Breast epithelium (tissue), 4 donors: ENCODE measurements at regions not wholly inside any gene's neighbourhood (a gene's known extent, or its start where the extent isn't known, plus 50 kb on each side); places are given as distances from the start of the nearest gene placed in this dataset.

Experiments
- DNase-seq, 2 donors: peaks; one replicate each; pipeline ENCODE4 v3.0.0-alpha.2; 2019; ENCODE audit warnings: low spot score in 2 of 2
- H3K27ac ChIP-seq, 2 donors: fragments of 200-600 bp; sonication (generic) in 1 of 2; one replicate each; pipeline ENCODE4 v1.5.1; 2016 to 2019; ENCODE audit warnings: mild to moderate bottlenecking in 1 of 2
- H3K27me3 ChIP-seq, 2 donors: fragments of 200-600 bp; sonication (generic) in 1 of 2; one replicate each; pipeline versions ENCODE4 v1.5.1 to v1.6.0; 2017 to 2019; ENCODE audit warnings: control low read depth in 1 of 2, mild to moderate bottlenecking in 1 of 2
- H3K36me3 ChIP-seq: fragments of 200-600 bp; one replicate; pipeline ENCODE4 v1.5.1; 2019
- H3K4me1 ChIP-seq, 2 donors: fragments of 200-600 bp; sonication (generic); one replicate each; pipeline ENCODE4 v1.5.1; 2016 to 2019; ENCODE audit warnings: control low read depth in 1 of 2
- H3K4me3 ChIP-seq, 3 donors: fragments of 200-600 bp; sonication (generic); 1 replicate in 2 of 3; 2 replicates in 1 of 3; pipeline ENCODE4 v1.5.1; 2016 to 2019; ENCODE audit warnings: mild to moderate bottlenecking in 3 of 3, moderate library complexity in 2 of 3
- H3K9me3 ChIP-seq, 2 donors: fragments of 200-600 bp; sonication (generic) in 1 of 2; one replicate each; pipeline ENCODE4 v1.5.1; 2016 to 2019; ENCODE audit warnings: control low read depth in 1 of 2
- POLR2A ChIP-seq: fragments of 450-650 bp; IDR thresholded peaks from one replicate; pipeline ENCODE4 v1.6.1; 2016; ENCODE audit warnings: antibody characterized with exemption, mild to moderate bottlenecking, moderate library complexity
- POLR2AphosphoS5 ChIP-seq, 3 donors: sonication (generic); formaldehyde crosslinking; IDR thresholded peaks; one replicate each; pipeline ENCODE4 v1.6.1; 2017; ENCODE audit warnings: antibody characterized with exemption in 3 of 3
- intact Hi-C: fragments of 100-400 bp; cut with DNase I; formaldehyde crosslinking; loops from one replicate; pipeline ENCODE4 v1.15.1; 2023; ENCODE audit warnings: low total_unique reads
- TF ChIP-seq, protein P1 (sequence below), 3 donors: fragments of 450-650 bp; IDR thresholded peaks; one replicate each; pipeline ENCODE4 v1.5.1; 2016 to 2017; ENCODE audit warnings: antibody characterized with exemption in 3 of 3, mild to moderate bottlenecking in 3 of 3, moderate library complexity in 3 of 3

DNA sequence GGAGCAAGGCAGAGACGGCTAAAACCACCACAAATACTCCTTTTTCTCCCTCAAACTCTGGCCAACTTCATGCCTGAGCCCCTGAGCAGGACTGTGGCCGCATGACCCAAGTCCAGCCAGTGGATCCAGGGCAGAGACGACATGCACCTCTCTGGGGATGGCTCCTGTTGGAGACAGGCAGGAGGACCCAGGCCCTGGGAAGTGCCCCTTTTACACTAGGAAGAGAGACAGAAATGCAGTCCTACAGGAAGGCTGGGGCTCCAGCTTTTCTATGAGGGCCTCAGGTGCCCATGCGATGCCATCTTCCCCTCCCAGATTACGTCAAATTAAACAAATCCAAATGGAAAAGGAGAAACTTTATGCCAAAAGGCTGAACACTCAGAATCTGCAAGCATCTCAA, 498.0 kb downstream of the BRD1 start:
- TF ChIP-seq POLR2AphosphoS5 (IDR thresholded peaks at IDR 0.05) (no peak), POLR2A (no peak)
- TF ChIP-seq, protein P1, sequence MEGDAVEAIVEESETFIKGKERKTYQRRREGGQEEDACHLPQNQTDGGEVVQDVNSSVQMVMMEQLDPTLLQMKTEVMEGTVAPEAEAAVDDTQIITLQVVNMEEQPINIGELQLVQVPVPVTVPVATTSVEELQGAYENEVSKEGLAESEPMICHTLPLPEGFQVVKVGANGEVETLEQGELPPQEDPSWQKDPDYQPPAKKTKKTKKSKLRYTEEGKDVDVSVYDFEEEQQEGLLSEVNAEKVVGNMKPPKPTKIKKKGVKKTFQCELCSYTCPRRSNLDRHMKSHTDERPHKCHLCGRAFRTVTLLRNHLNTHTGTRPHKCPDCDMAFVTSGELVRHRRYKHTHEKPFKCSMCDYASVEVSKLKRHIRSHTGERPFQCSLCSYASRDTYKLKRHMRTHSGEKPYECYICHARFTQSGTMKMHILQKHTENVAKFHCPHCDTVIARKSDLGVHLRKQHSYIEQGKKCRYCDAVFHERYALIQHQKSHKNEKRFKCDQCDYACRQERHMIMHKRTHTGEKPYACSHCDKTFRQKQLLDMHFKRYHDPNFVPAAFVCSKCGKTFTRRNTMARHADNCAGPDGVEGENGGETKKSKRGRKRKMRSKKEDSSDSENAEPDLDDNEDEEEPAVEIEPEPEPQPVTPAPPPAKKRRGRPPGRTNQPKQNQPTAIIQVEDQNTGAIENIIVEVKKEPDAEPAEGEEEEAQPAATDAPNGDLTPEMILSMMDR (IDR thresholded peaks at IDR 0.05), result no peak
- peak; percentile 8 to 25 for DNase-seq
- Histone ChIP-seq H3K4me3 (no peak overlapping the region), H3K4me1 (no peaks in the 10 kb centered on the region), H3K36me3 (no peaks in the 10 kb centered on the region), H3K27me3 (peaks cover 0 to 53% of the 10 kb centered on the region in 2 donors), H3K27ac (no peak overlapping the region), H3K9me3 (peaks cover 22 to 24% of the 10 kb centered on the region in 2 donors)
- intact Hi-C loops, result loop anchor here (5.0 to 10.0 kb wide), 2 partner anchors 887 to 1135 kb away; no protein-coding TSS in a partner anchor

DNA sequence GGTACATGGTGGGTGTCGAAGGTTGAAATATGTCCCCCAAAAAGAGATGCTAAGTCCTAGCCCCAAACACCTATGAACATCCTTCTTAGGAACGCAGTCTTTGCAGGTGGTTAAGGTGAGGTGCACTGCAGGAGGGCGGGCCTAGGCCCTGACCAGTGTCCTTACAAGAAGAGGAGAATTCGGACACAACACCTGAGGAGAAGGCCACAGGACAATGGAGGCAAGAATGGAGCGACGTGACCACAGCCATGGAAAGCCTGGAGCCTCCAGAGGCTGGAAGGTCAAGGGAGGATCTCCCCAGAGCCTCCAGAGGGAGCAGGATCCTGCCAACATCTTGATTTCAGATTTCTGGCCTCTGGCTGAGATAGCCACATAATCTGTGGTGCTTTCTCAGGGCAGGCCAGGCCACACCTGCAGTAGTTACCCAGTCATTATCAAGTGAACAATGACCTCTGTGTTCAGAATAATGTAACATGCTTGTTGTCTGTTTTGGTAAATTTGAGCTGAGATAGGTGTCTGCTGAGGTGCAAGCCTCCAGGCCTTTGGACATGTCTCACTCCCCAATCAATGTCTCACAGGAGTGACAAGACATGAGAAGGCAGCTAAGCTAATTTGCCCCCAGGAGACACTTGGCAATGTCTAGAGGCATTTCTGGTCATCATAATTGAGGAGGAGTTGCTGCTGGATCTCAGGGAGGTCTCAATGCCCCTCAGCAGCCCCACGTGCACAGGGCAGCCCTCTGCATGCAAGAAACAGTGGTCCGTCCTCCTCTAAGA, 498.9 kb downstream of the BRD1 start:
- TF ChIP-seq POLR2AphosphoS5 (IDR thresholded peaks at IDR 0.05) (no peak), POLR2A (no peak)
- TF ChIP-seq, protein P1 (IDR thresholded peaks at IDR 0.05), result no peak
- no peak overlapping the region for H3K27ac ChIP-seq
- peaks cover 0 to 53% of the 10 kb centered on the region in 2 donors for H3K27me3 ChIP-seq
- no peaks in the 10 kb centered on the region for H3K4me1 ChIP-seq
- peaks cover 22 to 24% of the 10 kb centered on the region in 2 donors for H3K9me3 ChIP-seq
- no peaks in the 10 kb centered on the region for H3K36me3 ChIP-seq
- intact Hi-C loops, result loop anchor here (5.0 kb wide), 1 partner anchor 887 kb away; no protein-coding TSS in a partner anchor
- peak in 1 of 2 donors; percentile 7 for DNase-seq
- H3K4me3 ChIP-seq, result no peak overlapping the region

DNA sequence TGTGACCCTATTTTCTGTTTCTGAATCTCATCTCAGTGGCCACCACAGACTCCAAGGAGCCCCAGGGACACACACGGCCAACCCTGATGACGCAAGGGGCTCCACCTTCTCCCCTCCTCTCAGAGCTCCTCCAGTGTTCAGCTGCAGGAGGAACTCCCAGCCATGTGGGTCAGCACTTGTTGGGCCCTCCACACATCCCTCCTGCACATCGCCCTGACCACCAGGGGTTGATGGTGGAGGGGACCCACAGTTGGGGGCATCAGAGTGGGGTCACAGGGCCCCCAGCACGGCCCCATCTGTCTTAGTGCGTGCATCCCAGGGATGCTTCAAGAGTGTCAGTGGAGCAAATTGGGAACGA, 499.6 kb downstream of the BRD1 start:
- intact Hi-C loops, result loop anchor here (5.0 kb wide), 1 partner anchor 886 kb away; no protein-coding TSS in a partner anchor
- no peaks in the 10 kb centered on the region for H3K36me3 ChIP-seq
- H3K4me1 ChIP-seq, result no peaks in the 10 kb centered on the region
- no peak overlapping the region for H3K27ac ChIP-seq
- peaks cover 22 to 24% of the 10 kb centered on the region in 2 donors for H3K9me3 ChIP-seq
- no peak for TF ChIP-seq POLR2AphosphoS5 (IDR thresholded peaks at IDR 0.05)
- no peak for TF ChIP-seq POLR2A
- TF ChIP-seq, protein P1 (IDR thresholded peaks at IDR 0.05), result no peak
- DNase-seq, result no peak
- peaks cover 0 to 53% of the 10 kb centered on the region in 2 donors for H3K27me3 ChIP-seq
- H3K4me3 ChIP-seq, result no peak overlapping the region

DNA sequence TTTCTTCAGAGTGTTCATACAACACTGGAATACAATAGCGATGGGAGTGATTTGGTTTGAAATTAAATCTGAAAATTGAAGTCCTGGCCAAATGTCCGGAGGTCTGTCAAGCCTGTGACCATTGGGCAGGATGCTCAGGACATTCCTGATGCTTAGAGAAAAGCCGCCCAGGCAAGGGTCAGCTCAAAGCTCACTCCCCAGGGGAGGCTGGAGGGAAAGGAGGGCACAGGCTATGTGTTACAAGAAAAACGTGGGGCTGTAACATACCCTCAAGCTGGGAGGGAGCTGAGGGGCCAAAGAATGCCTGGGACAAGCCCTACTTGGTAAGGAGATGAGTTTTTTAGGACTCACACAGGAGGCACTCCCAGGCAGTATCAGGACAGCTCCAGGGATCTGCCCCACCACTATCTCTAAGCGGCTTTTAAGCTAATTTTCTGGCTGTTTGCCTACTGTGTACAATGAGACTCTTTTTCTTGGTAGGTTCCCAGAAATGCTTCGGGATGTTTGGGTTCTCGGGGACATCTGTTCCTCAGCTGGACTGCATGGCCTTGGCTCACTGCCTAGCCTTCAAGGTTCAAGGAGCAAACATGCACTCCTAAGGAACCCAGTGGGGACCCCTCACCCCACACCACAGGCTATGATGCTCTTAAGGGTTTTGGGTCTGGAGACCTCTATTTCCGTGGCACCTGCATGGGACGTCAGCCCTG, 500.1 kb downstream of the BRD1 start:
- peak; percentile 8 to 17 for DNase-seq

More for the DNA sequence above, 500.1 kb downstream of the BRD1 start:
- Histone ChIP-seq H3K4me1 (no peaks in the 10 kb centered on the region), H3K36me3 (no peaks in the 10 kb centered on the region), H3K9me3 (peaks cover 22 to 24% of the 10 kb centered on the region in 2 donors), H3K27me3 (peaks cover 0 to 53% of the 10 kb centered on the region in 2 donors), H3K27ac (no peak overlapping the region), H3K4me3 (no peak overlapping the region)
- TF ChIP-seq, protein P1 (IDR thresholded peaks at IDR 0.05), result no peak
- TF ChIP-seq POLR2AphosphoS5 (IDR thresholded peaks at IDR 0.05), result no peak
- no peak for TF ChIP-seq POLR2A
- intact Hi-C loops, result loop anchor here (5.0 kb wide), 1 partner anchor 885 kb away; no protein-coding TSS in a partner anchor
